T-helper 1 cell treated with Interleukin-12 subunit alpha and Interleukin-12 subunit beta and Interleukin-4 antibody, amounts not matched to agents 30 μg/mL and 1 μg/mL, for 36 hours (primary cell): ENCODE measurements at regions not wholly inside any gene's neighbourhood (a gene's known extent, or its start where the extent isn't known, plus 50 kb on each side); places are given as distances from the start of the nearest gene placed in this dataset.

ENCODE experiments used
- H3K27ac Mint-ChIP-seq: one replicate; pipeline ENCODE4 v1.8.0; 2021; ENCODE audit warnings: mild to moderate bottlenecking, mixed read lengths
- H3K27me3 Mint-ChIP-seq: one replicate; pipeline ENCODE4 v1.8.0; 2021; ENCODE audit warnings: low read depth, mixed read lengths
- H3K36me3 Mint-ChIP-seq: one replicate; pipeline ENCODE4 v1.8.0; 2021; ENCODE audit warnings: low read depth, mixed read lengths
- H3K4me1 Mint-ChIP-seq: one replicate; pipeline ENCODE4 v1.8.0; 2021; ENCODE audit warnings: low read depth, mixed read lengths
- H3K4me3 Mint-ChIP-seq: one replicate; pipeline ENCODE4 v1.8.0; 2021; ENCODE audit warnings: mild to moderate bottlenecking, moderate library complexity, mixed read lengths
- H3K9me3 Mint-ChIP-seq: one replicate; pipeline ENCODE4 v1.8.0; 2021; ENCODE audit warnings: mixed read lengths

GRCh38 chr2:118644190-118644589 is 203.3 kb downstream of the EN1 start:
- no peaks in the 10 kb centered on the region for H3K36me3 Mint-ChIP-seq
- no peaks in the 10 kb centered on the region for H3K4me1 Mint-ChIP-seq

GRCh38 chr2:118643294-118643693 is 204.2 kb downstream of the EN1 start:
- Mint-ChIP-seq H3K27ac (no peak overlapping the region), H3K4me1 (no peaks in the 10 kb centered on the region), H3K27me3 (peaks cover 5% of the 10 kb centered on the region), H3K36me3 (no peaks in the 10 kb centered on the region), H3K9me3 (no peaks in the 10 kb centered on the region), H3K4me3 (no peak overlapping the region)

More at GRCh38 chr2:118644190-118644589, 203.3 kb downstream of the EN1 start:
- H3K27ac Mint-ChIP-seq, result no peak overlapping the region
- no peak overlapping the region for H3K4me3 Mint-ChIP-seq
- peaks cover 5% of the 10 kb centered on the region for H3K27me3 Mint-ChIP-seq
- H3K9me3 Mint-ChIP-seq, result no peaks in the 10 kb centered on the region

DNA sequence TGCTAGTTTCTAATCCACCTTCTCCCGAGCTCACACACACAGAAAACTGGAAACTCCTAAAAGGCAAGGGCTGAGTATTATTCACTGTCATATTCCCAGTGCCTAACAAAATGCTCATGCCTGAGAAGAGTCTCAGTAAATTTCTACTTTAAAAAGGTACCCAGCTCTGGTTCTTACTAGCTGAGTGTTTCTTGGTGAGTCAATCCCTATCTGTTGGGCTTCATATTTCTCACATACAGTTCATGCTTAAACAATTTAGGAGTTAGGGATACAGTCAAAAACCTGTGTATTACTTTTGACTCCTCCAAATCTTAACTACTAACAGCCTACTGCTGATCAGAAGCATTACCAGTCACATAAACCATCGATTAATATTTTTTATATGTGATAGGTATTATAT is 204.9 kb downstream of the EN1 start:
- H3K4me1 Mint-ChIP-seq, result no peaks in the 10 kb centered on the region
- H3K4me3 Mint-ChIP-seq, result no peak overlapping the region
- H3K36me3 Mint-ChIP-seq, result no peaks in the 10 kb centered on the region
- no peak overlapping the region for H3K27ac Mint-ChIP-seq
- peaks cover 5% of the 10 kb centered on the region for H3K27me3 Mint-ChIP-seq
- H3K9me3 Mint-ChIP-seq, result no peaks in the 10 kb centered on the region

GRCh38 chr2:118641711-118642110 is 205.7 kb downstream of the EN1 start:
- no peak overlapping the region for H3K27ac Mint-ChIP-seq
- H3K36me3 Mint-ChIP-seq, result no peaks in the 10 kb centered on the region
- H3K9me3 Mint-ChIP-seq, result no peaks in the 10 kb centered on the region
- no peak overlapping the region for H3K4me3 Mint-ChIP-seq
- H3K4me1 Mint-ChIP-seq, result no peaks in the 10 kb centered on the region
- peaks cover 5% of the 10 kb centered on the region for H3K27me3 Mint-ChIP-seq

GRCh38 chr2:118639371-118639770 is 208.1 kb downstream of the EN1 start:
- Mint-ChIP-seq H3K36me3 (no peaks in the 10 kb centered on the region), H3K9me3 (no peaks in the 10 kb centered on the region), H3K27me3 (peaks cover 5% of the 10 kb centered on the region), H3K4me3 (no peak overlapping the region), H3K27ac (no peak overlapping the region), H3K4me1 (no peaks in the 10 kb centered on the region)

DNA sequence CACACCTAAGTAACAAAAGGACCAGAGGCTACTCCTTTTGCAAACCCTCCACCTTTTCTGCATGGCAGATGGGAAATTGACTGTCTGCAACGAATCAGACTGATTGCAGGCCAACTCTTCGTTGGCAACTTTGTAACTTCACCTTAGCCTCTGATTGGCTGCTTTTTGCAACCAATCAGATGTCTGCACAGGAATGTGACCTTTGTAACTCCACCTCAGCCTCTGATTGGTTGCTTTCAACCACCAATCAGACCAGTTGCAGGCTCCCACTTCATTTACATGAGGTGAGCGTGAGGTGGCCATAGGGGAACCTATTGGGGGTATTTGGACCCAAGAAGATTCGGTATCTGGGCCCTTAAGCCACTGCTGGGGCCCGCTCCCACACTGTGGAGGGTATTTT is 209.0 kb downstream of the EN1 start:
- H3K27ac Mint-ChIP-seq, result no peak overlapping the region
- no peaks in the 10 kb centered on the region for H3K9me3 Mint-ChIP-seq
- no peaks in the 10 kb centered on the region for H3K27me3 Mint-ChIP-seq
- H3K36me3 Mint-ChIP-seq, result no peaks in the 10 kb centered on the region
- no peaks in the 10 kb centered on the region for H3K4me1 Mint-ChIP-seq
- no peak overlapping the region for H3K4me3 Mint-ChIP-seq

- H3K27me3 Mint-ChIP-seq, result no peaks in the 10 kb centered on the region
- no peaks in the 10 kb centered on the region for H3K4me1 Mint-ChIP-seq
- no peak overlapping the region for H3K4me3 Mint-ChIP-seq
- no peak overlapping the region for H3K27ac Mint-ChIP-seq
- no peaks in the 10 kb centered on the region for H3K9me3 Mint-ChIP-seq
- H3K36me3 Mint-ChIP-seq, result no peaks in the 10 kb centered on the region
Measured at GRCh38 chr2:118635891-118636290, 211.6 kb downstream of the EN1 start.

- no peaks in the 10 kb centered on the region for H3K27me3 Mint-ChIP-seq
- H3K36me3 Mint-ChIP-seq, result no peaks in the 10 kb centered on the region
- no peaks in the 10 kb centered on the region for H3K4me1 Mint-ChIP-seq
- H3K9me3 Mint-ChIP-seq, result no peaks in the 10 kb centered on the region
- H3K27ac Mint-ChIP-seq, result no peak overlapping the region
- H3K4me3 Mint-ChIP-seq, result no peak overlapping the region
Measured at GRCh38 chr2:118634876-118635275, 212.6 kb downstream of the EN1 start.

DNA sequence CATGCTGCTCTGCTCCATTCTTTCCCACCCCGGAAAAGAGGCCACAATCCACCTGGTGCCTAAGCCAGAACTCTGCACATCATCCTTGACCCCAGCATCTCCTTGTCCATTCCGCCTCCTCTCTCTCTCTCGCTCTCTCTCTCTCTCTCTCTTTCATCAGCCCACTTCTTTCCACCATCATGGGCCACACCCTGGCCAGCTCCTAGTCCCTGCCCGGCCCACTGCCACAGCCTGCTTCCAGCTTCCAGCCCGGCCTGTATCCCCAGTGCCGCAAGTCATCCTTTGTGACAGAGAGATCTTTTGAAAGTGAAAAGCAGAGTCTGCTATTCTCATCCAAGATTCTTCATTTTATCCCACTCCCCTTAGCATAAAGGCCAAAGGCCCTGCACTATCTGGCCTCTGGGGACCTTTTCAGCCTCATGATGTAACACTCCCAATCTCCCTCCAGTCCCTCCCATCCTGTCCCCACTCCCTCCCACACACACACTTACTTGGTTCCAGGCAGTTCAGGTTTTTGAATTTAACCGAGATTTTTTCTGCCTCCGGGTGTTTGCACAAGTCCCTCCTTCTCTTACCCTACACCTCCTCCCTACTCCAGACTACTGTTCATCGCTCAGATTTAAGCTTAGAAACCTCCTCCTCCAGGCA is 214.0 kb downstream of the EN1 start:
- no peak overlapping the region for H3K27ac Mint-ChIP-seq
- H3K27me3 Mint-ChIP-seq, result no peaks in the 10 kb centered on the region
- no peaks in the 10 kb centered on the region for H3K36me3 Mint-ChIP-seq
- no peaks in the 10 kb centered on the region for H3K9me3 Mint-ChIP-seq
- no peak overlapping the region for H3K4me3 Mint-ChIP-seq
- H3K4me1 Mint-ChIP-seq, result no peaks in the 10 kb centered on the region

DNA sequence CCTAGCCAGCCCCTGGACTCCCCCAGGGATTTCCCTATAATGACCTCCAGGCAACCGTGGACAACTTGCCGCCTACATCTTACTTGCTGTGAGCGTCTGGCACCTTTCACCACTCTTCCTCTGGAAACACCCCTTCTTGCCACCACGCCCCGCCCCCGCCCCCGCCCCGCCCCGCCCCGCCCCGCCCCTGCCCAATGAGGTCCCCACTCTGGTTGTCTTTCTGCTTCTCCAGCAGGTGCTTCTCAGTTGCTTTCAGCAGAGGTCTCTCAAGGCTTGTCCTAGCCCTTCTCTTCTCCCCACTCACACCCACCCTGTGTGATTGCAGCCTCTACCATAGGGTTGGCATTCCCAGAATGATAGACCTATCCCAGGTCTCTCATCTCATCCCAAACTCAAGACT is 214.5 kb downstream of the EN1 start:
- no peaks in the 10 kb centered on the region for H3K9me3 Mint-ChIP-seq
- no peak overlapping the region for H3K4me3 Mint-ChIP-seq
- H3K27me3 Mint-ChIP-seq, result no peaks in the 10 kb centered on the region
- no peaks in the 10 kb centered on the region for H3K36me3 Mint-ChIP-seq
- H3K4me1 Mint-ChIP-seq, result no peaks in the 10 kb centered on the region
- no peak overlapping the region for H3K27ac Mint-ChIP-seq

DNA sequence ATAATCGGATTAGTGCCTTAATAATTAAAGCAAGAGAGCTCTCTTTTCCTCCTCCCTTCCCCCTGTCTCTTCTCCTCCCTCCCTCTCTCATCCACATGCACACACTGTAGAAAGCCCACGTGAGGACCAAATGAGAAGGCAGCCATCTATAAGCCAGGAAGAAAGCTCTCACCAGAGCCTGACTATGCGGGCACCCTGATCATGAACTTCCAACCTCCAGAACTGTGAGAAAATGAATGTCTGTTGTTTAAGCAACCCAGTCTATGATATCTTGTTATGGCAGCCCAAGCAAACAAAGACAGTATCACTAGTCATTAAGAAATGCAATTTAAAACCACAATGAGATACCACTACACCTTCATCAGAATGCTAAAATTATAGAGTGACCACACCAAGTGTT is 220.3 kb downstream of the EN1 start:
- Mint-ChIP-seq H3K4me1 (no peaks in the 10 kb centered on the region), H3K27ac (no peak overlapping the region), H3K27me3 (no peaks in the 10 kb centered on the region), H3K4me3 (no peak overlapping the region), H3K36me3 (no peaks in the 10 kb centered on the region), H3K9me3 (no peaks in the 10 kb centered on the region)

- Mint-ChIP-seq H3K36me3 (no peaks in the 10 kb centered on the region), H3K4me3 (no peak overlapping the region), H3K9me3 (no peaks in the 10 kb centered on the region), H3K27ac (no peak overlapping the region), H3K4me1 (no peaks in the 10 kb centered on the region), H3K27me3 (no peaks in the 10 kb centered on the region)
Measured at GRCh38 chr2:118622913-118623312, 224.5 kb downstream of the EN1 start.

DNA sequence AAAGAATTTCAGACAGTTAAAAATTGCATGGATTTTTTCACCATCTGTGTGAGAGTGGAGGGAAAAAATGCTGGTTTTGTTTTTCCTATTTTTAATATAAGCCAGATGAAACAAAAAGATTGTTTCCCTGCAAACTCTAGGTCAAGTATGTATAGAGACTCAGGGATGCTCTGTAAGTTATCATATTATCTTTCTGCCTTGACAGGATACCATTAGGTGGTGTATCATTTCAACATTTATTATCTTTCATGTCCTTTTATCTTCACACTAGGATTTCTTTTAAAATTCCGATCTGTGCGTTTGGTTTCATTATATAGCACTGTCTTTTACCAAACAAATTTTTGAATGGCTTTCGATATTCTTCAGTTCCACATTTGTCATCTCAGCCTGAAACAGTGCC is 225.3 kb downstream of the EN1 start:
- Mint-ChIP-seq H3K36me3 (no peaks in the 10 kb centered on the region), H3K9me3 (no peaks in the 10 kb centered on the region), H3K27me3 (no peaks in the 10 kb centered on the region), H3K27ac (no peak overlapping the region), H3K4me3 (no peak overlapping the region), H3K4me1 (no peaks in the 10 kb centered on the region)

DNA sequence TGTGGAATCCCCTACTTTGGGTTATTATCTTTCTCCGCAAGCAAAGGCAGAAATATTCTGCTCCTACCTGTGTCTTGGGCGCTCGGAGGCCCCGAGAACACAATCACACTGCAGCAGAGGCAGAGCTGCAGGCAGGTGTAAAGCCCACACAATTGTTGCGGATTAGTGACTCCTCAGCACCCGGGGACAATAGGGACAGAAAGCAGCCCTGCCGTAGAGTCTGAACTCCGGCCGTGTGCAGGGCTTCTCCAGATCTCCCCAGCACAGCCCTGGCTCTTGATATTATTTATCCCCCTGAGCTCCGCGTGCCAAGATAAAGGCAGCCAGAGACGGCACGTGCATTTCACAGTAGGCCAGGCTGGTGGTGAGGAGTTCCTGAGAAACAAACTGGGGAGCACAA is 229.2 kb downstream of the EN1 start:
- no peaks in the 10 kb centered on the region for H3K4me1 Mint-ChIP-seq
- H3K27me3 Mint-ChIP-seq, result peaks cover 4% of the 10 kb centered on the region
- no peak overlapping the region for H3K27ac Mint-ChIP-seq
- H3K9me3 Mint-ChIP-seq, result no peaks in the 10 kb centered on the region
- no peak overlapping the region for H3K4me3 Mint-ChIP-seq
- no peaks in the 10 kb centered on the region for H3K36me3 Mint-ChIP-seq

- peaks cover 6% of the 10 kb centered on the region for H3K27me3 Mint-ChIP-seq
- no peak overlapping the region for H3K27ac Mint-ChIP-seq
- H3K9me3 Mint-ChIP-seq, result no peaks in the 10 kb centered on the region
- no peaks in the 10 kb centered on the region for H3K4me1 Mint-ChIP-seq
- no peak overlapping the region for H3K4me3 Mint-ChIP-seq
- H3K36me3 Mint-ChIP-seq, result no peaks in the 10 kb centered on the region
Measured at GRCh38 chr2:118616432-118616831, 231.0 kb downstream of the EN1 start.

GRCh38 chr2:118614841-118615271 is 232.6 kb downstream of the EN1 start:
- no peaks in the 10 kb centered on the region for H3K4me1 Mint-ChIP-seq
- H3K36me3 Mint-ChIP-seq, result no peaks in the 10 kb centered on the region
- H3K9me3 Mint-ChIP-seq, result no peaks in the 10 kb centered on the region
- no peak overlapping the region for H3K4me3 Mint-ChIP-seq
- no peak overlapping the region for H3K27ac Mint-ChIP-seq
- H3K27me3 Mint-ChIP-seq, result peaks cover 6% of the 10 kb centered on the region
